ENCODE measurements at regions not wholly inside any gene's neighbourhood (a gene's known extent, or its start where the extent isn't known, plus 50 kb on each side); places are given as distances from the start of the nearest gene placed in this dataset.
A peak's percentile ranks its signal among the peaks of the same experiment; 100 is the strongest.

DNA sequence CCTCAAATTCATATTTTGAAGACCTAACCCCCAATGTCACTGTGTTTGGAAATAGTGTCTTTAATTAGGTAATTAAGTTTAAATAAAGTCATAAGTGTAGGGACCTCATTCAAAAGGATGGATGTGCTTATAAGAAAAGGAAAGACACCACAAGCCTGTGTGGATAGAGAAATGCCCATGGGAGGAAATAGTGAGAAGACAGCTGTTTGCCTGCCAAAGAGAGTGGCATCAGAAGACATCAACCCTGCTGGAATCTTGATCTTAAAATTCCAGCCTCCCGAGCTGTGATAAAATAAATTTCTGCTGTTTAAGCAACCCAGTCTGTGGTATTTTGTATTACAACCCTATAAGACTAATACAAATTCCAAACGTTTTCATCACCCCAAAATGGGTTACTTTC is 1867.9 kb upstream of the NUDT12 start:
- no peak overlapping the region for H3K27ac ChIP-seq
- TF ChIP-seq, protein P1, sequence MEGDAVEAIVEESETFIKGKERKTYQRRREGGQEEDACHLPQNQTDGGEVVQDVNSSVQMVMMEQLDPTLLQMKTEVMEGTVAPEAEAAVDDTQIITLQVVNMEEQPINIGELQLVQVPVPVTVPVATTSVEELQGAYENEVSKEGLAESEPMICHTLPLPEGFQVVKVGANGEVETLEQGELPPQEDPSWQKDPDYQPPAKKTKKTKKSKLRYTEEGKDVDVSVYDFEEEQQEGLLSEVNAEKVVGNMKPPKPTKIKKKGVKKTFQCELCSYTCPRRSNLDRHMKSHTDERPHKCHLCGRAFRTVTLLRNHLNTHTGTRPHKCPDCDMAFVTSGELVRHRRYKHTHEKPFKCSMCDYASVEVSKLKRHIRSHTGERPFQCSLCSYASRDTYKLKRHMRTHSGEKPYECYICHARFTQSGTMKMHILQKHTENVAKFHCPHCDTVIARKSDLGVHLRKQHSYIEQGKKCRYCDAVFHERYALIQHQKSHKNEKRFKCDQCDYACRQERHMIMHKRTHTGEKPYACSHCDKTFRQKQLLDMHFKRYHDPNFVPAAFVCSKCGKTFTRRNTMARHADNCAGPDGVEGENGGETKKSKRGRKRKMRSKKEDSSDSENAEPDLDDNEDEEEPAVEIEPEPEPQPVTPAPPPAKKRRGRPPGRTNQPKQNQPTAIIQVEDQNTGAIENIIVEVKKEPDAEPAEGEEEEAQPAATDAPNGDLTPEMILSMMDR (IDR thresholded peaks at IDR 0.05): no peak
- no peak overlapping the region for H3K4me3 ChIP-seq
- DNase-seq (ENCODE audit: low spot score): no peak

DNA sequence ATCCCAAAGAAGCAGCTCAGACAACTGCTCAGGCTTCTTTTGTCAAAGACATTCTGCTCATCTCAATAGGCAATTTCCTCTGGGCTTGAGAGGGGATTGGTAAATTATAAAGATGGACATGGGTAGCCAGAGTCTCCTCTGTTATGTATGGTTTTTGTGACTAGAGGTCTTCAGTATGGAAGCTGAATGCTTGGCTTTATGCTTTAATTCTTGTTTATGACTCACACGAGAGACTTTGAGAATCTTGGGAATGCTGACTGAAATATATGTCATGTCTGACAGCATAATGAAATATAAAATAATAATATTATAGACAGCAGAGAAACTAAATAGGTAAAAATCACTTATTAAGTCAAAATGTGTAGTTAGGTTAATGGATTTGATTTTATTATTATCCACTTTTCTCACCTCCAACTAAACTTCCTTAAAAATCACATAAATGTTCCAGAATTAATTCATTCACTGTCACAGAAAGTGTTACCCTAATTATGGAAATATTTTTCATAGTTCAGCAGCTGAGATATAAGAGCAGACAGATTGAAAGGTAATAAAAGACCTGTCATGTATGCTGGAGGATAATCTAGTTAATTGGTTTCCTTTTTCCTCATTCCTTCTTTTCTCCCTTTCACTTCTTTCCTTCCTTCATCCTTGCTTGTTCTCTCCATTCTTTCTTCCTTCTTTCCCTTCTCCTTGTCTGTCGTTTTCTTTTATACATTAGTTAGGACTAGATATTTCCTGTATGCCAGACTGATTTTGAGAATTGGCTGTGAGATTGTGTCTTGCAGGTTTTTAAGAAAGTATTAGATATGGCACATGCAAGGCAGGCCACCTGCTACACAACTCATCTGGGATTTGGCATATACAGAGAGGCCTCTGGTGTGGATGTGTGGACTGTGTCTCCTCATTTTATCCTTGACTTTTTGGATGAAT is 1866.1 kb upstream of the NUDT12 start:
- DNase-seq (ENCODE audit: low spot score): no peak
- TF ChIP-seq, protein P1 (IDR thresholded peaks at IDR 0.05): no peak
- H3K4me3 ChIP-seq: no peak overlapping the region
- no peak overlapping the region for H3K27ac ChIP-seq

DNA sequence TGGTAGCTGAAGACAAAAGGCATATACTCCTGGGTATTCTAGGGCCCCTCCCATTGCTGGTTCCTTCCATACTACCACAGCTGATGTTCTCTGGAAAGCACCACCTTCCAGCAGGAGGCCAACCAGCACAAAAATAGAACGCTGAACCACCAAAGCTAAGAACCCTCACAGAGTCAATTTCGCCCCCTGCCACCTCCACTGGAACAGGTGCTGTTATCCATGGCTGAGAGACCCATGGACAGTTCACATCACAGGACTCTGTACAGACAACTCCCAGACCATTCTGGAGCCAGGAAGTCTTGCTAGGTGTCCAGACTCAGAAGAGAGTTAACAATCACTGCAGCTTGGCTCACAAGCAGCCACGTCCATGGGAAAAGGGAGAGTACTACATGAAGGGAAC is 1851.5 kb upstream of the NUDT12 start:
- no peak overlapping the region for H3K27ac ChIP-seq
- DNase-seq (ENCODE audit: low spot score): peak; percentile 54
- H3K4me3 ChIP-seq: no peak overlapping the region
- TF ChIP-seq, protein P1 (IDR thresholded peaks at IDR 0.05): no peak

DNA sequence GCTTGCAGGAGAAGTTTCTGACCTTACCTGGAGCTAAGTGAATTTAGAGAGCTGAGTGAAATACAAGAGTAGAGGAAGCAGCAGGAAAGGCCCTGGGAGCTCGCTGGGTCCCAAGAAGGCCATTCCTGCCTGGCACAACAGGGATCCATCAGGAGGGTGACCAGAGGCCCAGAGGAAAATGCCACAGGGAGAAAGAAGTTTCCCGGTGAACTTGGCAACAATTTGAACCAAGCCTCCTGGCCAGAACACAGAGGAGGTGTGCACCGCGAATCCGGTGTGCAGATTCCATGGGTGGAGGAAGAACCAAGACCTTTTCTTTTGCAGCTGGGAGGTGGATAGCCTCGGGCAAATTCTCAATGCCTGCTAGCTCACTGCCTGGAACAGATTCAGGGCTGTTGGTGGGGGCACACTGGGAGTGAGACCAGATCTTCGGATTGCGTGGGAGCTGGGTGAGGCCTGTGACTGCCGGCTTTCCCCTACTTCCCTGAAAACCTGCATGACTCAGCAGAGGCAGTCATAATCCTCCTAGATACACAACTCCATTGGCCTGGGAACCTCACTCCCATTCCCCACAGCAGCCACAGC is 1850.9 kb upstream of the NUDT12 start:
- TF ChIP-seq, protein P1 (IDR thresholded peaks at IDR 0.05): no peak
- H3K4me3 ChIP-seq: no peak overlapping the region
- no peak overlapping the region for H3K27ac ChIP-seq
- no peak for DNase-seq (ENCODE audit: low spot score)

DNA sequence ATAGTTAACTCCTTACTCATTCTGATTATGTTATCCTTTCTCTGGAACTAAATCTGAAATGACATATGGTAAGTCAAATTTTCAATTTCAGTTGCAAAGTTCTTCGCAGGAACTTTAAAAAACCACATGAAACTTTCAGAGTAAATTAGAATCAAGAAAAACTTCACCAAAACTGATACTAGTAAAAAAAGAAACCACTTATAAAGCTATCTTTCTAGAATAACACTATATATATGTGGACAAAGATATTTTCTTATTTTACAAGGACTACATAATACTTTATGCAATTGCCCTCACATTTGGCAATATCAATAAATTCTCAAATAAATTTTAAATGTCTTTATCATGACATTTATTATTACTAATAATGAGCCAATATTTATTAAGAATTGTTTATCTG is 1847.1 kb upstream of the NUDT12 start:
- no peak overlapping the region for H3K4me3 ChIP-seq
- TF ChIP-seq, protein P1 (IDR thresholded peaks at IDR 0.05): no peak
- DNase-seq (ENCODE audit: low spot score): no peak
- H3K27ac ChIP-seq: no peak overlapping the region

DNA sequence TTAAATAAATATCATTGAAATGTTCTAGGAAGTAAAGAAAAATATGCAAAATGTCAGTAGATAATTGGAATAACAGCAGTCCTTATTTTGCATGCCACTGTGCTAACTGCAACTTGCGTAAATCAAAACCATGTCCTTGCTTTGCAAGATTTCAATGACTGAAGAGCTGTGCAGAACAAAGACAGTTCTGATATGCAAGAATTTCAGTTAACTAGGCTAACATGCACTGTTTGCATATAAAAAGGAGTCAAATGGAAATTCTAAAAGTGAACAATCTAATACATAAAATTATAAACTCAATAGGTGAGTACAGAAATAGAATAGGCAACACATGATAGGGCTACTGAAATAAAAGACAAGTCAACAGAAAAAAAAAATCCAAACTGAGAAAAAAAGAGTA is 1844.6 kb upstream of the NUDT12 start:
- no peak for DNase-seq (ENCODE audit: low spot score)
- no peak overlapping the region for H3K27ac ChIP-seq
- no peak overlapping the region for H3K4me3 ChIP-seq
- TF ChIP-seq, protein P1 (IDR thresholded peaks at IDR 0.05): no peak

DNA sequence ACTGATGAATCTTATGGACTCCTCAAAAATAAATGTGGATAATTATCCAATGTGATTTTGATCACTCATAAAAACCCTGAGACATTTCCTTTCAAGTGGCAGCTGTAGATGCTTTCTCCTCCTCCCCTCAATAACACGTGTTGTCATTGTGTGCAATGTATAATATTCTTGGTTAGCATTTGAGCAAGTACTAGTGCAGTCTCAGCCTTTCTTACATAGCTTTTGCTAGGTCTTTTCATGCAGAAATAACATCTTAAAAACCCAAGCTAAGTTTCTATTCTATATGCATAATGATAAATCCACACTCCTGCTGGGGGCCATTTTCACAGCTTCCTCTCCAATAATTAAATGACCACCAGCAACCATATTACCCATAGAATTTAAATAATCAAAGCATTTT is 1835.2 kb upstream of the NUDT12 start:
- Histone ChIP-seq H3K27ac (no peak overlapping the region), H3K4me3 (no peak overlapping the region)
- no peak for DNase-seq (ENCODE audit: low spot score)
- TF ChIP-seq, protein P1 (IDR thresholded peaks at IDR 0.05): no peak
